Activated T-helper 1 cell treated with anti-CD3 and anti-CD28 coated beads, Interleukin-2, amount 50 U/mL, for 16 hours (primary cell): ENCODE measurements at regions not wholly inside any gene's neighbourhood (a gene's known extent, or its start where the extent isn't known, plus 50 kb on each side); places are given as distances from the start of the nearest gene placed in this dataset.
"Not testable (repeated sequence)": the region's sequence is repeated elsewhere in the genome, so short reads cannot be mapped to it uniquely, and the experiment has no call there.

ENCODE experiments used
- DNase-seq, 2 donors: peaks; one replicate each; pipeline ENCODE4 v3.0.0-alpha.2; 2020; ENCODE audit warnings: low read depth in 1 of 2, low spot score in 1 of 2

GRCh38 chr3:150329408-150329807 is 78.7 kb upstream of the TSC22D2 start:
- no peak for DNase-seq

DNA sequence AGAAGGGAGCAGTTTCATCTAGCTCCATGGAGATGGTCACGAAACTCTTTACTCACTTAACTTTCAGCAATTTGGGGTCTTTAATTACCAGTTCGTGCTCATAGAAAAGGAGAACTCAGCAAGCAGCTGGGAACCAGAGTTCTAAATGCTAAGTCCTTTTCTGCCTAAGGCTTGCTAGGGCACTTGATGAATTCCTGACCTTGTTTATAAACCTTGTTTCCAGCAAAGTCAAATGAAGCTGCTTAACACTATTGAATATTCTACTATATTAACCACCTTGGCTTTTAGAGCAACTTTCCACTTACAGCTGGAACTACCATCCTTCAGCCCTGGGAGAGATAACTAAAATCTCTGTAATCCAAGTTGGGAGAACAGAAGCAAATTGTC is 79.5 kb upstream of the TSC22D2 start:
- DNase-seq: no peak

DNA sequence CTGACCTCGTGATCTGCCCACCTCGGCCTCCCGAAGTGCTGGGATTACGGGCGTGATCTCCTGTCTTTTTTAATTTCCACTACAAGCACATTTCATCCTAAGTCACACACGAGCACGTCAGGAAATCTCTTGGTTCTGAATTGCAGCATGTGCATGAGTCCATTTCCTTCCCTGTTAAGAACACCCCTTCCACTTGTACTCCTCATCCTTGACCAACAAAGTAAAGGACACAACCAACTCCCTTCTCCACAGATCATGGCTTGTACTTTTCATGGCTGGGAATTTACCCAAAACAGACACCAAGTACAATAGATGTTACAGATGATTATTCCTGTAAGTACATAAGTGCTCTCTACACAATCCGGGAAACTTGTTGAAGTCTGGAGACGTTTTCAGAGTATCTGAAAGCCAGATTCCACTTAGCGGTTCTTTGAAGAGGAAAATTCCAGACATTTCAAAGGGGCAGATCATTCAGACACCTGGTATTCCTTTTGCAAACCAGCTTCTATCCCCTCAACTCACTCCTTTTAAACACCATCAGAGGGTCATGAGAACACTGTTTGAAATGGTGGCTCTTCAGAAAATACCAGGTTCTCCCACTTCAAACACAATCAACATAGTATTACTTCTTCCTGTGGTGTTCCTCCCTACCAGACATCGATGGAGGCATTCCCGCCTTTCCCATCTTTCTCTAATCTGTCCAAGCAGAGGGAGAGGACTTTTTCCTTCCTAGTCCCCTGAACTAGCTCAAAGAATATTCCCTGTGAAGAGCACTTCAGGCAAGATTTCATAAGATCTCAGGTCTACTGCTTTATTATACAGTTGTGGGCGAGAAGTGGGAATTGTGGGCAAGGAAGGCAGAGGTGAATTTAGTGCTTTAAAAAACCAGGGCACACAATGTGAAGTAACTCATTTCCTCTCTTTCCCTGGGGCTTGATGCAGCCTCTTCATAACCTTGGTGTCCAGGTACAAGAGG is 80.1 kb upstream of the TSC22D2 start:
- DNase-seq: no peak

DNA sequence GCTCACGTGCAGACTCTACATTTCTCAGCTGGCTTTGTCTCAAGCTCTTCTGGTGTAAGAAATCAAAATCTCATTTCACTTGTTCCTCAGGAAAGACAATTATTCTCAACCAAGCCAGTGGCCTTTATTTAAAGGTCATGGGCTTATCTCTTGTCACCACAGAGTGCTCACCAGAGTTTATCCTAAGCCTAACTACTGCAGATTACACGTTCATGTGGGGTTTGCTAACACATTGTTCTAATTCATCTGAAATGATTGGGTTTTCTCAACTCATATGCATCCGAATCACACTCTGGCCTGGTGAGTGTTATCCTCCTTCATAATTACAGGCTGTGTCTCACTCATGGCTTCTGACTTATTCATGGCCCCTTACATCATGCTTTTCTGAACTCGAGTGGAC is 83.3 kb upstream of the TSC22D2 start:
- DNase-seq: no peak

DNA sequence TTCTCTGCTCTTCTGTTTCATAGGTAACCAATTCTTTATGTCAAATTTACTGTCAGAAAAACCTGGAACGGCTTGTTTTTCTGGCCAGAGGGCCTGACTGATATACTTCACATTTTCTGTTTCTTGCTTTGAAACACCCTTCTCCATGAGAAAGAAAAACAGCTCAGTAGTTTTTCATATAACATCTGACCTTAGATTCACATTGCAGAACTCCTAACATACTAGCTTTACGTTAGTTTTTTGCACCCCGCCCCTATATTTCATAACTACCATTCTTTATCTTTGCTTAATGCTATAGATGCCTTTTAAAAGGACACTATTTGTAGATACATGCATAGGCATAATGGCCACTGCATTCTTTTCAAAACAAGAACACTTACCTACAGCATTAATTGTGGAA is 83.9 kb upstream of the TSC22D2 start:
- DNase-seq: no peak

GRCh38 chr3:150323770-150324169 is 84.3 kb upstream of the TSC22D2 start:
- DNase-seq: no peak

- DNase-seq: not testable (repeated sequence)
Observed at GRCh38 chr3:150323091-150323490, 85.0 kb upstream of the TSC22D2 start.

DNA sequence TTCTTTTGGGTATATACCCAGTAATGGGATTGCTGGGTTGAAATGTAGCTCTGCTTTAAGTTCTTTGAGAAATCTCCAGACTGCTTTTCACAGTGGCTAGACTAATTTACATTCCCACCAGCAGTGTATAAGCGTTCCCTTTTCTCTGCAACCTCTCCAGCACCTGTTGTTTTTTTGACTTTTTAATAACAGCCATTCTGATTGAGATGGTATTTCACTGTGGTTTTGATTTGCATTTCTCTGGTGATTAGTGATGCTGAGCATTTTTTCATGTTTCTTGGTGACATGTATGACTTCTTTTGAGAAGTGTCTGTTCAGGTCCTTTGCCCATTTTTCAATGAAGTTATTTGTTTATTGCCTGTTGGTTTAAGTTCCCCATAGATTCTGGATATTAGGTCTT is 87.1 kb upstream of the TSC22D2 start:
- not testable (repeated sequence) for DNase-seq

DNA sequence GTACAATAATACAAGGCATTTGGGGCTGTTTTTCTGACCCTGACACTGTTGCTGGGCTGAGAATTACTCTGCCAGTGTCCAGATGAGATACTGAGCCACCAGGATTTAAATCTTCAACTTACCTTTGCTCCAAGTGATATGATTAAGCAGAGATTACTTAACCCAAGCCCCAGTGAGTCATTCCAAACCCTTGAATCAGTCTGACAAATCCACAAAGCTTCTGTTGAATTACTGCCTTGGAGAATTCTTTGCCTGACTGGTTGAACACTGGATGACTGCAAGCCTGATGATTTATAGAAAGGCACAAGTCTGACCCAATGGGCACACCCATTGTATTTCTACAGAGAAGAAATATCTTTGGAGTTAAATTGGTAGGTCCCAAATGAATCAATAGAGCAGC is 88.2 kb upstream of the TSC22D2 start:
- DNase-seq: no peak

DNA sequence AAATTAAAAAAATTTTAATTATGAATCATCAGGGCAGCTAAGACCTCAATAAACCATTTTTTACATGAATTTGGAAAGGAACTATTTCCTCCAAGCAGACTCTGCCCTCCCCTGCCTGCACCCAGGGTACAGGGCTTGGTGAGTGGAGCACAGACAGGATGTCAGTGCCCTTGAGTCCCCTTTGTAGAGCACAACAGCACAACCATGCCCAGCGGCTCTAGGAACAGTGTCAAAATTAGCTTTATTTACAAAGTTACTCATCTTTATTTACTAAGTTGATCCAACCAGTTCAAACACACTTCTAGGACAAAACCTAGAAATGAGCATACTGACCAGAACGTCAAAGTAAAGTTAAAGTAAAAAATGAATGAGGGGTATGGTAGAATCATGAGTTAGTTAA is 90.6 kb upstream of the TSC22D2 start:
- no peak for DNase-seq

GRCh38 chr3:150315721-150316120 is 92.4 kb upstream of the TSC22D2 start:
- no peak for DNase-seq

DNA sequence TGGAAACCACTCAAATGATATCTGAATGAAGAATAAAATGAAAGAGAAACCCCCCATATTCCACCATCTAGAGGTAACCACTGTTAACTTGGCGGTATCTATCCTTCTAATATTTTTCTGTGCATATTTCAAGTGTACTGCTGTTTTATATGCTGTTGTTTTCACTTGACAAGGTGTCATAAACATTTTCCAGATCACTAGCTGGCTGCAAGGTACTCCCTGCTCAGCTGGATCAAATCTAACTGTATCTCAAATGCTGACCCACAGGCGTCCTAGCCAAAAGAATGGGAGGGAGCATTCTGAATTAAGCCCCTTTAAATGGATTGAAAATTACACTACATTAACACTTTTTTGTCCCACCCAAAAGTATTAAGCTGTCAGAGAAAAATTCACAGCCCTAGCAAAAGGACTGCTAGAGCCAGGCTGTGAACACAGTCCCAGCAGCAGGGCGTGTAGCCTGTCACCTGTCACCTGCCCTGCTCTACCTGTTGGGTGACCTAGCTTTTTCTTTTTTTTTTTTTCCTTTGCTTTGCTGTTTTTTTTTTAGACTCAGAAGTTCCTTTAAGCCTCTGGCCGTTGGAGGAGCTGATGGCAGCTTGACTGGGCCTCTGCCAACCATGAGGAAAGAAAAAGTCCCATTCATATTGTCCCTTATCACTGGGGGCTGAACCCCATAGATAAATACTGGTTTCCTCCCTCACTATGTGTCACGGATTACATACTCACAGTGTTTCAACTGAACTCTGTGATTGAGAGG is 93.7 kb upstream of the TSC22D2 start:
- no peak for DNase-seq

DNA sequence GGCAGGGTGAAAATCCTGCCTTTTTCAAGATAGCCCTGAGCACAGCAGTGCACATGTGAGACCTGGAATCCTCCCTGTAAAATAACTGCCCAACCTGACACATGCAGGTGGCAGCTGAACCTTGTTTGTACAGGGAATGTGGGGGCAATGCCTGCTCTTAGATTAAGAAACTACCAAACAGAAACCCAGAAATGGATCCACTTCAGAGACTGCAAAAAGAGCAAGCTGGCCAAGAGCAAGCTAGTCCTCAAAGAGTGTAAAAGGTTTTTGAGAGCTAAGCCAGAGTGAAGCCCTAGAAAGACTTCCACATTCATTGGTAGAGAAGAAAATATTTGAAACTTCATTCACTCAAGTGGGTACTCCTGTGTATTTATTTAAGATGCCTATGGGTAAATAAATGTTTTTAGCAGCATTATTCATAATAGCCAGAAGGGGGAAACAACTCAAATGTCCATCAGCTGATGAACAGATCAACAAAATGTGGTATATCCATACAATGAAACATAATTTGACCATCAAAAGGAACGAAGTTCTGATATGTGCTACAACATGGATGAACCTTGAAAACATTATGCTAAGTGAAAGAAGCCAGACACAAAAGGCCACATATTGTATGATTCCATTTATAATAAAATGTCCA is 96.0 kb upstream of the TSC22D2 start:
- no peak for DNase-seq

DNA sequence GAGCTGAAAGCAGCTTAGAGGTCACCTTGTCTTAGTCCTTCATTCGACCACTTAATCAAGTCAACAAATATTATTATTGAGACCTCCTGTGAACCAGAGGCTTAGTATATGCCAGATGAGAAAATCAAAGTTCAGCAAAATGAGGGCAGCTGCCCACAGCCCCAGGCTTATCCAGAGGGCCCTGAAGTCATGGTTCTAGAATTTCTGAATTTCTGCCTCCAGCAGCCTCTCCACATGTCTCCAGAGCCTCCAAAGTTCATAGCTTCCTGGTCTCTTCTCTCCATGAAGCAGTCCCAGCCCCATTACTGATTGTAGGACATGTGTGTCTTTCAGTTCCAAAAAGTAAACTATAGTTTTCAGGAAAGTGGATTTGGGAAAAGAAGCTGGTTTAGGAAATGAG is 96.9 kb upstream of the TSC22D2 start:
- DNase-seq: no peak

- no peak for DNase-seq
Observed at GRCh38 chr3:150309557-150309956, 98.5 kb upstream of the TSC22D2 start.

- no peak for DNase-seq
Observed at GRCh38 chr3:150309257-150309542, 98.9 kb upstream of the TSC22D2 start.

- no peak for DNase-seq
Observed at GRCh38 chr3:150308481-150309256, 99.4 kb upstream of the TSC22D2 start.

DNA sequence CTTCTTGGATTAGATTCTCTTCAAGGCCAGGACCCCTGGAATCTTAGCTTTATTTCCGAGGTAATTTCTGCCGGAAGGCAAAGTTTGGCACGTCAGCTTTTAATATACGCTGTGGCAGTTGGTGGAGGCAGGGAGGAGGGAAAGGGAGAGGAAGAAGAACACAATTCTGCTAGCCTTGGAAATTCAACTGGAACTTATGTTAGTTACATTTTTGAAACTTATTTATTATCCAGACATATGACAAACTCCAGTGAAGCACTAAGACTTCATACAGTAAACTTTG is 100.1 kb upstream of the TSC22D2 start:
- DNase-seq: no peak

GRCh38 chr3:150307311-150308036 is 100.6 kb upstream of the TSC22D2 start:
- DNase-seq: no peak

DNA sequence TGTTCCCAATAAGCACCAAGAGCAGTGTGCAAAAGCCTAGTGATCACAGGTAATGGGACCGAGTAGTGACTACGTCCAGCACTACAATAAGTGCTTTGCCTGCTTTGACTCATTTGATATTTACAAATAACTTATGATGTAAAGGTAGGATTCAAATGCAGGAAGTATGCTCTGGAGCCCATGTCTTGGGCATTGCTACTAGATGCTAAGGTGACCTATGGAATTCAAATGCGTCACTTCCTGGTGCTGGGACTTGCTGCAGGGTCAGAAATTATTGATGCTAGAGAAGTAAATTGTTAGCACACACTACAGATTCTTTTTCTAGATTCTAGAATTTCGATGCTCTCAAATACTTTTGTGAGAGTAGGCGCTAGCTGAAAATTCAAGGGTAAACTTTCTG is 101.2 kb upstream of the TSC22D2 start:
- no peak for DNase-seq

- DNase-seq: no peak
Observed at GRCh38 chr3:150306083-150306482, 102.0 kb upstream of the TSC22D2 start.
